CD4-positive, alpha-beta T cell (primary cell): ENCODE measurements at regions not wholly inside any gene's neighbourhood (a gene's known extent, or its start where the extent isn't known, plus 50 kb on each side); places are given as distances from the start of the nearest gene placed in this dataset.

ENCODE experiments used
- ATAC-seq: fragments of 200-7000 bp; cut with Tn5 transposase; one replicate; pipeline ENCODE4 v1.10.0; 2022; ENCODE audit warnings: mild to moderate bottlenecking; ENCODE audit not compliant: poor library complexity
- CTCF ChIA-PET: fragments of 350-600 bp; sonication (Branson Sonifier 250); formaldehyde crosslinking; loops from one replicate; lab custom pipeline; 2021; ENCODE audit warnings: antibody characterized with exemption, inconsistent platforms; lab: Charles Lee
- POLR2A ChIA-PET: fragments of 350-600 bp; sonication (Branson Sonifier 250); formaldehyde crosslinking; loops from one replicate; lab custom pipeline; 2021; ENCODE audit warnings: antibody characterized with exemption, inconsistent platforms; lab: Charles Lee
- DNase-seq, 14 experiments: peaks; one replicate each; pipeline ENCODE4 v3.0.0-alpha.2; 2013 to 2020; ENCODE audit warnings: mixed read lengths in 2 of 14
- H3K27ac ChIP-seq, 2 donors: one replicate each; pipeline versions ENCODE4 v1.5.1 to v1.7.0; 2013; ENCODE audit warnings: low read length in 2 of 2, low read depth in 1 of 2, mild to moderate bottlenecking in 1 of 2
- H3K27me3 ChIP-seq, 2 experiments: 1 replicate in 1 of 2; 2 replicates in 1 of 2; pipeline versions ENCODE4 v1.6.1 to v1.7.0; 2013; ENCODE audit warnings: low read length in 2 of 2, control low read depth in 1 of 2, mild to moderate bottlenecking in 1 of 2, moderate library complexity in 1 of 2; ENCODE audit not compliant: insufficient read depth in 2 of 2, control insufficient read depth in 1 of 2
- H3K36me3 ChIP-seq: one replicate; pipeline ENCODE4 v1.6.1; 2013; ENCODE audit warnings: low read length, control low read depth; ENCODE audit not compliant: insufficient read depth
- H3K4me1 ChIP-seq: one replicate; pipeline ENCODE4 v1.6.1; 2013; ENCODE audit warnings: low read length, control low read depth; ENCODE audit not compliant: insufficient read depth
- H3K4me3 ChIP-seq: one replicate; pipeline ENCODE4 v1.5.1; 2013; ENCODE audit warnings: mild to moderate bottlenecking, low read length, moderate library complexity
- H3K9me3 ChIP-seq, 2 experiments: 1 replicate in 1 of 2; 2 replicates in 1 of 2; pipeline versions ENCODE4 v1.6.1 to v1.7.0; 2013; ENCODE audit warnings: low read length in 2 of 2, mild to moderate bottlenecking in 2 of 2, control low read depth in 1 of 2, moderate library complexity in 1 of 2; ENCODE audit not compliant: control insufficient read depth in 1 of 2, insufficient read depth in 1 of 2
- H3K27ac Mint-ChIP-seq: one replicate; pipeline ENCODE4 v1.8.0; 2020; ENCODE audit warnings: mixed read lengths
- H3K27me3 Mint-ChIP-seq: one replicate; pipeline ENCODE4 v1.8.0; 2021; ENCODE audit warnings: mixed read lengths
- H3K36me3 Mint-ChIP-seq: one replicate; pipeline ENCODE4 v1.8.0; 2021; ENCODE audit warnings: low read depth, mixed read lengths
- H3K4me1 Mint-ChIP-seq: one replicate; pipeline ENCODE4 v1.8.0; 2021; ENCODE audit warnings: low read depth, mixed read lengths
- H3K4me3 Mint-ChIP-seq: one replicate; pipeline ENCODE4 v1.8.0; 2020; ENCODE audit warnings: mild to moderate bottlenecking, mixed read lengths
- H3K9me3 Mint-ChIP-seq: one replicate; pipeline ENCODE4 v1.8.0; 2020; ENCODE audit warnings: mixed read lengths
- CTCF ChIP-seq: fragments of 200-600 bp; IDR thresholded peaks from one replicate; pipeline ENCODE4 v1.8.0; 2022; ENCODE audit warnings: antibody characterized with exemption, mild to moderate bottlenecking
- intact Hi-C, 2 experiments: fragments of 100-400 bp; cut with DNase I in 1 of 2; cut with micrococcal nuclease in 1 of 2; formaldehyde crosslinking; loops; one replicate each; pipeline versions ENCODE4 v1.15.1 to v1.9.0; 2023 to 2025; cut with DNase I, micrococcal nuclease

- H3K4me3 ChIP-seq, result no peak overlapping the region
- peaks cover 7% of the 10 kb centered on the region for H3K27me3 Mint-ChIP-seq
- no peaks in the 10 kb centered on the region for H3K36me3 ChIP-seq
- intact Hi-C loops, result no loop called here
- no peak for TF ChIP-seq CTCF
- no peak overlapping the region for H3K27ac Mint-ChIP-seq
- H3K4me1 Mint-ChIP-seq, result no peaks in the 10 kb centered on the region
- H3K27me3 ChIP-seq, result no peaks in the 10 kb centered on the region
- peaks cover 0 to 21% of the 10 kb centered on the region in 2 experiments for H3K9me3 ChIP-seq
- ChIA-PET POLR2A (no interaction called here), CTCF (no interaction called here)
- no peak overlapping the region for H3K4me3 Mint-ChIP-seq
- H3K9me3 Mint-ChIP-seq, result no peaks in the 10 kb centered on the region
- no peak overlapping the region for H3K27ac ChIP-seq
- H3K36me3 Mint-ChIP-seq, result no peaks in the 10 kb centered on the region
- DNase-seq (no peak), ATAC-seq (no peak)
- H3K4me1 ChIP-seq, result no peaks in the 10 kb centered on the region
Observed at GRCh38 chr13:112010714-112011113, 56.2 kb upstream of the SOX1 start.

DNA sequence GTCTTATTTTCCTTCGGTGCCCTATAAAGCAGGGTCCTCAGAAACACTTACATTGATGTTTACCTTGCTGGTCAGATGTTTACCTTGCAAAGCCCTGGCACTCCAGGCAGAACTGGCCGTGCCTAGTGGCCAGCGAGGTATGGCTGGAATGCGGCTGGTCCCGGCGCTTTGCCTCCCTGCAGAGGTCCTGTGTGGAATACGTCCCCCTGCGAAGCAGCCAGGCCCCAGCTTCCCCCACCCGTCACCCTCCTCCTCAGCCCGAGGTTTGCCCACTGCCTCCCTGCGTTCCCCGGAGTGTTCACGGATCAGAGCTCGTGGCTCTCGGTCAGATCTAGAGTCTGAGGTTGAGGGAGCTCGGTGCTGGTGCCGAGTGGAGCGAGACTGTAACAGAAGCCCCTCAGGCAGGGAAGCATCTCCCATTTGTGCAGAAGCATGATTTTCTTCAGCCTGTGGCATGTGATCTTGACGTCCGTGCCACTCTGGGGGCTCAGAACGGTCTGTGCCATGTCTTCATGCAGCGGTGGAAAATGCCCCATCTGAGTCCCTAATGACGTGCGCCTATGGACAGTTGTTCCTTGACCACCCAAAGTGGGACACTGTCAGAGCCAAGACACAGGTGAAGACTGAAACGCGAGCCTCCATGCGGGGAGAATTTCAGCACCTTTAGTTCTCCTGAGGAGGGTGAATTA is 54.8 kb upstream of the SOX1 start:
- Mint-ChIP-seq H3K4me1 (no peaks in the 10 kb centered on the region), H3K27me3 (no peaks in the 10 kb centered on the region), H3K9me3 (no peaks in the 10 kb centered on the region), H3K27ac (no peak overlapping the region), H3K36me3 (no peaks in the 10 kb centered on the region), H3K4me3 (no peak overlapping the region)
- DNase-seq (no peak), ATAC-seq (no peak)
- TF ChIP-seq CTCF, result no peak
- H3K36me3 ChIP-seq, result no peaks in the 10 kb centered on the region
- H3K9me3 ChIP-seq, result peaks cover 0 to 19% of the 10 kb centered on the region in 2 experiments
- ChIA-PET CTCF (no interaction called here), POLR2A (no interaction called here)
- H3K4me1 ChIP-seq, result no peaks in the 10 kb centered on the region
- H3K27ac ChIP-seq, result no peak overlapping the region
- no peak overlapping the region for H3K4me3 ChIP-seq
- no peaks in the 10 kb centered on the region for H3K27me3 ChIP-seq
- intact Hi-C loops, result no loop called here

GRCh38 chr13:112012705-112013085 is 54.3 kb upstream of the SOX1 start:
- Histone ChIP-seq H3K27me3 (no peaks in the 10 kb centered on the region), H3K9me3 (peaks cover 0 to 14% of the 10 kb centered on the region in 2 experiments), H3K4me3 (no peak overlapping the region), H3K4me1 (no peaks in the 10 kb centered on the region), H3K36me3 (no peaks in the 10 kb centered on the region), H3K27ac (no peak overlapping the region)
- Mint-ChIP-seq H3K4me1 (no peaks in the 10 kb centered on the region), H3K36me3 (no peaks in the 10 kb centered on the region), H3K4me3 (no peak overlapping the region), H3K27ac (no peak overlapping the region), H3K27me3 (peaks cover 4% of the 10 kb centered on the region), H3K9me3 (no peaks in the 10 kb centered on the region)
- no peak for DNase-seq
- ChIA-PET CTCF (no interaction called here), POLR2A (no interaction called here)
- TF ChIP-seq CTCF, result no peak
- intact Hi-C loops, result no loop called here
- no peak for ATAC-seq
